ENCODE measurements at regions not wholly inside any gene's neighbourhood (a gene's known extent, or its start where the extent isn't known, plus 50 kb on each side); places are given as distances from the start of the nearest gene placed in this dataset.

- ATAC-seq: no peak
- DNase-seq: no peak
- no peaks in the 10 kb centered on the region for H3K4me1 ChIP-seq (ENCODE audit: low read depth)
Observed at GRCh38 chr11:116071241-116071640, 567.0 kb upstream of the CADM1 start.

GRCh38 chr11:116070520-116070919 lies 566.3 kb upstream of the CADM1 start:
- TF ChIP-seq CTCF (IDR thresholded peaks at IDR 0.05): no peak
- H3K36me3 ChIP-seq (ENCODE audit: low read depth): no peaks in the 10 kb centered on the region
- intact Hi-C loops (cut with DNase I, micrococcal nuclease): no loop called here
- ATAC-seq (no peak), DNase-seq (no peak)
- no peaks in the 10 kb centered on the region for H3K4me1 ChIP-seq (ENCODE audit: low read depth)
- no peaks in the 10 kb centered on the region for H3K9me3 ChIP-seq
- no peak overlapping the region for H3K4me3 ChIP-seq

More at GRCh38 chr11:116071241-116071640, 567.0 kb upstream of the CADM1 start:
- H3K4me3 ChIP-seq: no peak overlapping the region
- TF ChIP-seq CTCF (IDR thresholded peaks at IDR 0.05): no peak
- H3K36me3 ChIP-seq (ENCODE audit: low read depth): no peaks in the 10 kb centered on the region
- no peaks in the 10 kb centered on the region for H3K9me3 ChIP-seq
- intact Hi-C loops (cut with DNase I, micrococcal nuclease): no loop called here

- intact Hi-C loops (cut with DNase I, micrococcal nuclease): no loop called here
- TF ChIP-seq CTCF (IDR thresholded peaks at IDR 0.05): no peak
- no peak for ATAC-seq
Observed at GRCh38 chr11:116066777-116067176, 562.6 kb upstream of the CADM1 start.

GRCh38 chr11:116065986-116066385 lies 561.8 kb upstream of the CADM1 start:
- DNase-seq (no peak), ATAC-seq (no peak)
- intact Hi-C loops (cut with DNase I, micrococcal nuclease): no loop called here
- H3K4me3 ChIP-seq: no peak overlapping the region
- no peaks in the 10 kb centered on the region for H3K9me3 ChIP-seq
- no peaks in the 10 kb centered on the region for H3K36me3 ChIP-seq (ENCODE audit: low read depth)
- H3K4me1 ChIP-seq (ENCODE audit: low read depth): no peaks in the 10 kb centered on the region
- no peak for TF ChIP-seq CTCF (IDR thresholded peaks at IDR 0.05)

More at GRCh38 chr11:116066777-116067176, 562.6 kb upstream of the CADM1 start:
- Histone ChIP-seq H3K4me3 (no peak overlapping the region), H3K9me3 (no peaks in the 10 kb centered on the region), H3K4me1 (ENCODE audit: low read depth) (no peaks in the 10 kb centered on the region), H3K36me3 (ENCODE audit: low read depth) (no peaks in the 10 kb centered on the region)
- no peak for DNase-seq

- ATAC-seq (no peak), DNase-seq (no peak)
- Histone ChIP-seq H3K4me1 (ENCODE audit: low read depth) (no peaks in the 10 kb centered on the region), H3K36me3 (ENCODE audit: low read depth) (no peaks in the 10 kb centered on the region), H3K9me3 (no peaks in the 10 kb centered on the region), H3K4me3 (no peak overlapping the region)
- intact Hi-C loops (cut with DNase I, micrococcal nuclease): no loop called here
- no peak for TF ChIP-seq CTCF (IDR thresholded peaks at IDR 0.05)
Observed at GRCh38 chr11:116065191-116065895, 561.1 kb upstream of the CADM1 start.
